Stimulated activated effector memory CD8-positive, alpha-beta T cell treated with anti-CD3 and anti-CD28 coated beads, Interleukin-12 subunit alpha, Interleukin-12 subunit beta, amount 100 ng/mL, for 72 hours (primary cell): ENCODE measurements at regions not wholly inside any gene's neighbourhood (a gene's known extent, or its start where the extent isn't known, plus 50 kb on each side); places are given as distances from the start of the nearest gene placed in this dataset.

Experiments
- ATAC-seq: fragments of 150-1000 bp; cut with Tn5 transposase; 2 replicates; pipeline ENCODE4 v1.10.0; 2021
- DNase-seq, 2 donors: peaks; one replicate each; pipeline ENCODE4 v3.0.0; 2021 to 2022; ENCODE audit warnings: low spot score in 2 of 2
- H3K27ac Mint-ChIP-seq: one replicate; pipeline ENCODE4 v1.8.0; 2022; ENCODE audit warnings: mild to moderate bottlenecking, mixed read lengths
- H3K36me3 Mint-ChIP-seq: one replicate; pipeline ENCODE4 v1.8.0; 2022; ENCODE audit warnings: mild to moderate bottlenecking, mixed read lengths
- H3K4me1 Mint-ChIP-seq: one replicate; pipeline ENCODE4 v1.8.0; 2022; ENCODE audit warnings: mixed read lengths
- H3K4me3 Mint-ChIP-seq: one replicate; pipeline ENCODE4 v1.8.0; 2022; ENCODE audit warnings: mild to moderate bottlenecking, mixed read lengths
- H3K9me3 Mint-ChIP-seq: one replicate; pipeline ENCODE4 v1.8.0; 2022; ENCODE audit warnings: mixed read lengths

DNA sequence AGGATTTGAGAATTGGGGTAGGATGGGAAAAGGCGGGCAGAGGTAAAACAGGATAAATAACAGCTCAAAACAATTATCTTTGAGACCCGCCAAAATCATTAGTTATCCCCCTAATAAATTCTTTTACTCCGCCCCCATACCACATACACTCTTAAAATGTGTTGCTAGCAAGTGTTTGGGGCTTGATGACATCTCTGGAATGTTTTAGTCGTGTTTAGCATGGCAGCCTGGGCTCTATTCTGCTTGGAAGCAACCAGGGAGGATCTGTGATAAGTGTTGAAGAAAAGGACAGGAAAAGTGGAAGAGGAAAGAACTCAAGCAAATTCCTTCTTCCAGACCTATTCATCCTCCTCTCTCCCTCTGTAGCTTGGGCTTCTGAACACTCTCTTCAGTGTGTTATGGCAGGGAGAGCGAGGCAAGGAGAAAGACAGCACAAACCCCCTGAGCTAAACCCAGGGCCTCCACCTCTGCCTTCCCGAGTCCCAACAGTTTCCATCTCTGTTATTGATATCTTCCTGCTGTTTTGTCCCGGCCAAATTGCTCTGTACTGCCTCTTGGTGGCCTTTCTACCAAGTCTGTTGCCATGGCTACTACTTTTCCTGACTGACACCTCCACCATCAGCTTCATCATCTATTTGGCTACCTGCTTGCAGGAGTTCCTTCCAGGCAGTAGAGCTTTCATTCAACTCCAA, 135.8 kb downstream of the RPL22L1 start:
- ATAC-seq (no peak), DNase-seq (no peak)
- no peaks in the 10 kb centered on the region for H3K36me3 Mint-ChIP-seq
- H3K4me3 Mint-ChIP-seq, result no peak overlapping the region
- no peaks in the 10 kb centered on the region for H3K9me3 Mint-ChIP-seq
- H3K27ac Mint-ChIP-seq, result no peak overlapping the region
- no peaks in the 10 kb centered on the region for H3K4me1 Mint-ChIP-seq

DNA sequence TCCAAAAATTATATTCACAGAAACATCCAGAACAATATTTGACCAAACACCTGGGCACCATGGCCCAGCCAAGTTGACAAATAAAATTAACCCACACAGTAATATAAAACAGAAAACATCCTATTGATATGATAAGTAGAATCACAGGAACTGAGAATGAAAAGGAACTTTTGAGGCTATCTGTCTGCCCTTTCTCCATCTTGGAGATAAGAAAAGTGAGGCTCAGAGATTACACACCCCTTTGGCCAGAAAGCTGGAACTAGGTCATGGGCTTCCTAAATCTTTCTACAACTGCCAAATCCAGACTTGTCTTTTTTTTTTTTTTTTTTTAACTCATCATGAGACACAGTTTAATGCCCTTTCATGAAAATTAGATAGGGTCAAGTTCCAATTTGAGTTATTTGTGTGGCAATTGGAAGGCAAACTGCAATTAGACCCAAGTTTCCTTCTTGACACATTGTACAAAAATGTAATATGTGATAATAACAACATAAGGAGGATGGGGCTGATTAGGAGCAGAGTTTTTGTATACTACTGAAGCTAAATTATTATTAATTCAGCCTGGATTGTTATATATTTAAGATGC, 137.2 kb downstream of the RPL22L1 start:
- H3K9me3 Mint-ChIP-seq, result no peaks in the 10 kb centered on the region
- H3K36me3 Mint-ChIP-seq, result no peaks in the 10 kb centered on the region
- H3K4me1 Mint-ChIP-seq, result no peaks in the 10 kb centered on the region
- no peak for ATAC-seq
- DNase-seq, result no peak
- H3K4me3 Mint-ChIP-seq, result no peak overlapping the region
- H3K27ac Mint-ChIP-seq, result no peak overlapping the region

DNA sequence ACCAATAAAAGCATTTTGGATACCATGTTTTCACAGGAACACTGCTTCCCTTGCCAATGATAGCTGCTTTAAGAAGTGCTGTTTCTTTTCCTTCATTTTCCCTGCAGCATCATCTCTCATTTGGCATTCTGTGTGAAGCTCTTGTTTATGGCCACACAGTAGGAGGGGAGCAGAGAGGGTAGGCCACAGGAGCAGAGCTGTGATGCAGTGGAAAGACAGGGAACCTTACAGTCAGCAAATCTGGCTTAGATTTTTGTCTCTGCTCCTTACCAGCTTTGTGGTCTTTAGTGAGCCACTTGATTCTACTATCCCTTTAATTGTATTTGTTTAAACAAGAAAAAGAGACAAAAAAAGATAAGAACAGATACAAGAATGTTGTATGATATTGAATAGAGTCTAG, 138.7 kb downstream of the RPL22L1 start:
- Mint-ChIP-seq H3K9me3 (no peaks in the 10 kb centered on the region), H3K4me3 (no peak overlapping the region), H3K27ac (no peak overlapping the region), H3K4me1 (no peaks in the 10 kb centered on the region), H3K36me3 (no peaks in the 10 kb centered on the region)
- DNase-seq (no peak), ATAC-seq (no peak)

- ATAC-seq (no peak), DNase-seq (no peak)
- Mint-ChIP-seq H3K27ac (no peak overlapping the region), H3K4me3 (no peak overlapping the region), H3K4me1 (no peaks in the 10 kb centered on the region), H3K9me3 (no peaks in the 10 kb centered on the region), H3K36me3 (no peaks in the 10 kb centered on the region)
Observed at GRCh38 chr3:170730071-170730812, 139.8 kb downstream of the RPL22L1 start.

- Mint-ChIP-seq H3K9me3 (no peaks in the 10 kb centered on the region), H3K4me1 (no peaks in the 10 kb centered on the region), H3K27ac (no peak overlapping the region), H3K4me3 (no peak overlapping the region), H3K36me3 (no peaks in the 10 kb centered on the region)
- ATAC-seq (no peak), DNase-seq (no peak)
Observed at GRCh38 chr3:170728181-170728580, 141.8 kb downstream of the RPL22L1 start.

DNA sequence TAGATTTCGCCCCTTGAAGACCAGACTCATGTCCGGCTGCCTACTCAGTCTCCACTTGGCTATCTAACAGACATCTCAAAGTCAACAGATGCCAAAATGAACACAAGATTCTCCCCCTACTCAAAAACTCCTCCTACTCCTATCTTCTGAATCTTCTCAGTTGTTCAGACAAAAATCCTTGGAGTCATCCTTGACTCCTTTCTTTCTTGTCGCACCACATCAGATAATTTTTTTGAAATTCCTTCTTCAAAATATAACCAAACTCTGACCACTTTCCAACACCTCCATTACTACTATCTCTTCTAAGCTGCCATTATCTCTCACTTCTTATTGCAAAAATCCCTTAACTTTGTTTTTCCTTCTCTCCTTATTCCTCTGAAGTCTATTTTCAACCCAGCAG, 141.9 kb upstream of the SLC7A14 start:
- ATAC-seq (no peak), DNase-seq (no peak)
- Mint-ChIP-seq H3K9me3 (no peaks in the 10 kb centered on the region), H3K36me3 (no peaks in the 10 kb centered on the region), H3K4me1 (no peaks in the 10 kb centered on the region), H3K4me3 (no peak overlapping the region), H3K27ac (no peak overlapping the region)

DNA sequence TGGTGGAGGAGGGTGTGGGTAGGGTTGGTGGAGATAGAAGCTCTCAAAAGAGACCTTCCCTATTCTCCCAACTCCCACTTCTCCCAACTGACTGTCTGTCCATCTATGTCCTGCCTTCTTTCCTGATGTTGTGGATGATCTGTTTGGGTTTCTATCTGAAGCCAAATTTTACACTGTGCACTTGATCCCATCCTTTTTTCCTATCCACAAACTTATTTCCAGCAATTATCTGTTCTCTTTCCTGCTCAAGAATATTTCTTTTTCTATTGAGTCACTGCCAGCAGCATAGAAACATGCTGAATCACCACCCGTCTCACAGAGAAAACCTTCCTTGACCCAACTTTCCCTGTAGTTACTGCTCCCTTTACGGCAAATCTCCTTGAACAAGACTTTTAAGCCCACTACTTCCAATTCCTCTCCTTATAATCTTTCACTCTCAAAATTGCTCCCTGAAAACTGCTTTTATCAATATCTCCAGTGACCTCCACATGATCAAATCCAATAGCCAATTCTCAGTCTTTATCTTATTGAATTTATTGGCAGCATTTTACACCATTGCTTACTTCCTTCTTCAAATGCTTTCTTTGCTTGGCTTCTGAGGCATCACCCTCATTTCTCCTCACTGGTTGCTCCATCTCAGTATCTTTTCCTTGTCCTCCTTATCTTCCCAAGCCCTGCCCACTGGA, 141.2 kb upstream of the SLC7A14 start:
- Mint-ChIP-seq H3K36me3 (no peaks in the 10 kb centered on the region), H3K27ac (no peak overlapping the region), H3K4me3 (no peak overlapping the region), H3K9me3 (no peaks in the 10 kb centered on the region), H3K4me1 (no peaks in the 10 kb centered on the region)
- DNase-seq (no peak), ATAC-seq (no peak)

DNA sequence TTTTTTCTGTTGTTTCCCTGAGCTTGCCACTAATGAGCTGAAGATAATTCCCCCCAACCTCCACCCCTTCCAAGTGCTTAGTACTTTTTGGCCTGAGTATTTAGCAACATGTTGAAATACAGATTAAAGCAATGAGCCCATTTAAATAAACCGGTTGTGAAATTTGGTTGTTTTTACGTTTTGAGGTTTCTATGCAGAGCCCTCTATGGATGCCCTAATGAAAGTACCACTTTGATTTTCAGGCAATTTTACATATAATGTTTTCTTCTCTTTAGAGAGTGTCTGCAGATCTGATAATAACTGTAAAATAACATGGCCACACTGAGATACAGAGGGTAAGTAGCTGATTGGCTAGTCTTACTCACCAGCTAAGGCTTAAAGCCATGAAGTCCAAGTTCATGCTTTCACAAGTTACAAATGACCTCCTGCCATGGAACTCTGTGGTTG, 139.4 kb upstream of the SLC7A14 start:
- DNase-seq (no peak), ATAC-seq (no peak)
- Mint-ChIP-seq H3K27ac (no peak overlapping the region), H3K9me3 (no peaks in the 10 kb centered on the region), H3K4me3 (no peak overlapping the region), H3K36me3 (no peaks in the 10 kb centered on the region), H3K4me1 (no peaks in the 10 kb centered on the region)

DNA sequence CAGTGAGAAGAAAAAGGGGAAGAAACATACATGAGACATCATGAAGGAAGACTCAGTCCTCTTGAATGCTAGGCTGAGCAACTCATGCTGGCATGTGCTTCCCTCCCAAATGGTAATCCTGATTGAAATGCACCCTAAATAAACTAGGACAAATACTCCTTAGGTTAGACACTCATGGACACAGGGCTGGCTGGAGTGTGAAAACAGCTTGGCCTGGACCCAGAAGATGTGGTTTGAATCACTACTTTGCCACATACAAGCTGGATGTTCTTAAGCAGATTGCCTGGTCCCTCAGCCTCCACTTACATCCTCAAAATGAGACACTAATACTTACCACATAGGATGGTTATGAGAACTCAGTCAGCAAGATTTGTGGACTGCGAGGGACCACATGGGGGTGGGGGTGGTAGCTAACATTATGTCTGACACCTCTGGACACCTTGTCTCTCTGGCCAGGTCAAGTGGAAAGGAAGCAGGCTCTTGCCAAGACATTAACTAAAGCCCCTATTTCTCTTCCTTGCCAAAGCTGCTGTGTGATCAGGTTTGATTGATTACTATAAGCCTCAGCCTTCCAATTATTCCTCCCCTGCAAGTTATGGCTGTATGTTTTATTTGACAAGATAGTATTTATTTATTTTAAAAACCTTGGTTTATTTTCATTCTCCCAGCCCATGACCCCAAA, 138.9 kb upstream of the SLC7A14 start:
- Mint-ChIP-seq H3K36me3 (no peaks in the 10 kb centered on the region), H3K4me3 (no peak overlapping the region), H3K27ac (no peak overlapping the region), H3K9me3 (no peaks in the 10 kb centered on the region), H3K4me1 (no peaks in the 10 kb centered on the region)
- DNase-seq (no peak), ATAC-seq (peak; percentile 19)

- H3K9me3 Mint-ChIP-seq, result peaks cover 2% of the 10 kb centered on the region
- no peak for ATAC-seq
- no peak overlapping the region for H3K4me3 Mint-ChIP-seq
- no peaks in the 10 kb centered on the region for H3K4me1 Mint-ChIP-seq
- no peak overlapping the region for H3K27ac Mint-ChIP-seq
- no peaks in the 10 kb centered on the region for H3K36me3 Mint-ChIP-seq
- DNase-seq, result no peak
Observed at GRCh38 chr3:170723241-170723640, 137.4 kb upstream of the SLC7A14 start.

DNA sequence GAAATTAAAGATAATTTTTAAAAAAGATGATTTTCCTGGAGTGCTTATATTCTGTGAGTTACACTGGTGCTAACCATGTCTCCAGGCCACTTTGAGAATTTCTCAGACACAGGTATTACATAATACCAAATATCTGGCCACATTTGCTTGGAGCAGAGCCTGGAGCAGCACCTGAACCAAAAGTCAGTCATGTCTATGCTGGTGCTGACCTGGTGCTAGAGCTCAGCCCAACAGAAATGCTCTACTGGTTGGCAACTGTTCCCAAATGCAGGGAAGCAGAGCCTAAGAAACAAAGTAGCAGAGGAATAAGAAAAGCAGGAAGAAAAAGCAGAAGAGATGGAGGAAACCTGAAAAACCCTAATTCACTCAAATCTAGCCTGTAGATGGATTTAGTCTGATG, 135.7 kb upstream of the SLC7A14 start:
- DNase-seq (no peak), ATAC-seq (no peak)
- no peaks in the 10 kb centered on the region for H3K36me3 Mint-ChIP-seq
- H3K4me1 Mint-ChIP-seq, result no peaks in the 10 kb centered on the region
- H3K4me3 Mint-ChIP-seq, result no peak overlapping the region
- H3K9me3 Mint-ChIP-seq, result peaks cover 2% of the 10 kb centered on the region
- H3K27ac Mint-ChIP-seq, result no peak overlapping the region

GRCh38 chr3:170719300-170719699, 133.4 kb upstream of the SLC7A14 start:
- Mint-ChIP-seq H3K4me3 (no peak overlapping the region), H3K27ac (no peak overlapping the region), H3K9me3 (peaks cover 2% of the 10 kb centered on the region), H3K4me1 (no peaks in the 10 kb centered on the region), H3K36me3 (no peaks in the 10 kb centered on the region)
- no peak for DNase-seq
- no peak for ATAC-seq

DNA sequence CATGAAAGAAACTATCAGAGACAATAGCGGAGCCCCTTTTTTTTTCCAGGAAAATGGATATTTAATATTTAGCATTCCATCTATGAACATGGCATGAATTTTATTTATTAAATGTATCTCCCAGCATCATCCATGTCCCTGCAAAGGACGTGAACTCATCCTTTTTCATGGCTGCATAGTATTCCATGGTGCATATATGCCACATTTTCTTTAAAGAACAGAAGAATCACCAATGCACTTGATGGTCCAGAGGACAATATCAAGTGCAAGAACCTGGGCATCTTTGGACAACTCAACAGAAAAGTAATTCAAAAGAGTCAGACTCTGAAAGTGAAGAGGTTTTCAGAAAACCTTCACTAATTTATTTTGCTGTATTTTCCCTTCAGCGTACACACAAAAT, 133.0 kb upstream of the SLC7A14 start:
- Mint-ChIP-seq H3K36me3 (no peaks in the 10 kb centered on the region), H3K9me3 (peaks cover 2% of the 10 kb centered on the region), H3K27ac (no peak overlapping the region), H3K4me3 (no peak overlapping the region), H3K4me1 (no peaks in the 10 kb centered on the region)
- DNase-seq (no peak), ATAC-seq (no peak)

DNA sequence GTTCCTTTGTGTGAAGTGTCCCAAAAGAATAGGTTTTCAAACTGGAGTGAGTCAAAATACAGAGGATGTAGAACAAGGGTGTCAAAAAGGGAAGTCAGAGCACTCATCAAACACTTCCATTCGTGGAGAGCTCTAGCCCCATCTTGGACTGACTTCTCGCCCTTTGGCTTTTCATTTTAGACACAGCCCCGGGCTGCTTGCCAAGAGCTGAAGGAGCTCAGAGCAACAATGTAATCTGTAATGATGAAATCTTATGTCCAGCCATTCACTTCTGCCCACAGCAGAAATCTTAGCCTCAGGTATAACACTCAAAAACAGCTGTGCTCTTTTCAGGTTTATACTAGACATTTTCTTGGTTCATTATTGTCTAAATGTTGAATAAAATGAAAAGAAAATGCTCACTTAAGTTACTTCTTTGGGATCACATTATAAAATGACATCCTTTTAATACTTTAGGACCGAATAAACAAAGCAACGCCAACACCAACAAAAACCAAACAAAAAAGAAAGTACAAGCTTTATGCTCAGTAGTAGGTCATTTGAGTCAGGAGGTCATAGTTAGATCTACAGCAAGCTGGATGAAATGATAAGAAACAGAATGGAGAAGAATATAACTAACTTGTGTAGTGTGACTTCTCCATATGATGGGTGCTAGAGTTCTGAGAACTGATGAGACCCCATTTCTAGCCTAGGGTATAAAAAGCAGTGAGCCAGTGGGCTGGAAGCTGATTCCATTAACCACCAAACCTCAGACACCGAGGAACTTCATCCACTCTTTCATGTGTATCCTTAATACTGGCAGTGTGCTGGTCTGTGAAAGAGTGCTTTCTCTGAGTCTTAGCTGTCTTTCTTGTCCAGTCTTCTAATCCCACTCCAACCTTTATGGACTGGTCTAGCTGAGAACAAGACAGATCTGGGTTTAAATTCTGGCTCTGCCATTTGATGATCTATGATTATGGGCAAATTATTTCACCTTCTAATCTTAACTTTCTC, 131.8 kb upstream of the SLC7A14 start:
- no peaks in the 10 kb centered on the region for H3K4me1 Mint-ChIP-seq
- H3K36me3 Mint-ChIP-seq, result no peaks in the 10 kb centered on the region
- H3K4me3 Mint-ChIP-seq, result no peak overlapping the region
- H3K9me3 Mint-ChIP-seq, result peaks cover 2% of the 10 kb centered on the region
- ATAC-seq, result no peak
- H3K27ac Mint-ChIP-seq, result no peak overlapping the region
- no peak for DNase-seq
